HepG2 (cell line): ENCODE measurements at regions not wholly inside any gene's neighbourhood (a gene's known extent, or its start where the extent isn't known, plus 50 kb on each side); places are given as distances from the start of the nearest gene placed in this dataset.

Experiments used
- ATAC-seq: fragments of 200-7000 bp; cut with Tn5 transposase; 3 replicates; pipeline ENCODE4 v1.9.1; 2020; ENCODE audit warnings: mild to moderate bottlenecking, moderate library complexity
- BruUV-seq: library from RNA; stranded (reverse); fragments of 400-500 nt; replicated peaks from 2 replicates; lab custom pipeline; 2021; lab: Mats Ljungman, UMichigan
- CTCF ChIA-PET: fragments of 300-600 bp; formaldehyde crosslinking; extraction: SDS; loops from one replicate; lab custom pipeline; 2021; ENCODE audit warnings: low total read pairs, inconsistent platforms, low intra/inter-chr PET ratio; lab: Yijun Ruan, JAX
- POLR2A ChIA-PET: fragments of 350-600 bp; sonication (Branson Sonifier 250); formaldehyde crosslinking; loops from one replicate; lab custom pipeline; 2020; ENCODE audit warnings: antibody characterized with exemption, inconsistent platforms; lab: Yijun Ruan, JAX
- DNase-seq: peaks from one replicate; pipeline ENCODE4 v3.0.0-alpha.2; 2015; ENCODE audit warnings: low spot score
- FAIRE-seq: peaks from 3 replicates; lab custom pipeline; 2011; peaks lifted over from hg19 to GRCh38; lab: Jason Lieb, UNC
- H2AFZ ChIP-seq: one replicate; pipeline ENCODE4 v1.6.1; 2011; ENCODE audit warnings: low read length, inconsistent platforms
- H3K27ac ChIP-seq: fragments of 300-600 bp; 3 replicates; pipeline ENCODE4 v1.8.0; 2011; ENCODE audit warnings: mixed run types, mild to moderate bottlenecking, mixed read lengths, low read length, inconsistent platforms; ENCODE audit not compliant: insufficient read depth; ENCODE audit errors: extremely low read length
- H3K27me3 ChIP-seq, 2 experiments: fragments of 200-600 bp in 1 of 2; 2 replicates in 1 of 2; 3 replicates in 1 of 2; pipeline versions ENCODE4 v1.6.0 to v1.8.0; 2011; ENCODE audit warnings: low read length in 2 of 2, mild to moderate bottlenecking in 2 of 2, moderate library complexity in 2 of 2, inconsistent platforms in 1 of 2; ENCODE audit not compliant: insufficient read depth in 2 of 2, control insufficient read depth in 1 of 2
- H3K36me3 ChIP-seq, 2 experiments: fragments of 200-600 bp in 1 of 2; replicated peaks in 1 of 2; 2 replicates in 1 of 2; 3 replicates in 1 of 2; pipeline versions ENCODE4 v1.5.1 to v1.8.0; 2011; ENCODE audit warnings: low read length in 2 of 2, inconsistent platforms in 1 of 2; ENCODE audit not compliant: insufficient read depth in 2 of 2, control insufficient read depth in 1 of 2
- H3K4me1 ChIP-seq: 2 replicates; pipeline ENCODE4 v1.5.1; 2012; ENCODE audit warnings: low read length, inconsistent platforms; ENCODE audit not compliant: insufficient read depth
- H3K4me2 ChIP-seq: 2 replicates; pipeline ENCODE4 v1.6.0; 2011; ENCODE audit warnings: low read depth, low read length, inconsistent platforms
- H3K4me3 ChIP-seq, 3 experiments: fragments of 200-600 bp in 1 of 3; sonication (generic), shearing (Covaris generic) in 1 of 3; replicated peaks in 1 of 3; 2 replicates each; pipeline ENCODE4 v1.5.1; 2011 to 2016; ENCODE audit warnings: low read length in 3 of 3, inconsistent platforms in 2 of 3, low read depth in 2 of 3, mild to moderate bottlenecking in 2 of 3, control low read depth in 1 of 3, mixed read lengths in 1 of 3; ENCODE audit not compliant: insufficient read depth in 1 of 3
- H3K79me2 ChIP-seq: one replicate; pipeline ENCODE4 v1.6.1; 2011; ENCODE audit warnings: low read length, inconsistent platforms; ENCODE audit not compliant: insufficient read depth
- H3K9ac ChIP-seq: 2 replicates; pipeline ENCODE4 v1.6.0; 2011; ENCODE audit warnings: mild to moderate bottlenecking, low read depth, low read length, inconsistent platforms; ENCODE audit not compliant: insufficient read depth
- H3K9me3 ChIP-seq: 2 replicates; pipeline ENCODE4 v1.5.1; 2012; ENCODE audit warnings: mild to moderate bottlenecking, low read length
- H4K20me1 ChIP-seq: 2 replicates; pipeline ENCODE4 v1.6.0; 2011; ENCODE audit warnings: inconsistent platforms, mild to moderate bottlenecking, low read length, moderate library complexity; ENCODE audit not compliant: insufficient read depth
- ATF1 ChIP-seq: IDR thresholded peaks from 2 replicates; pipeline ENCODE4 v1.6.1; 2016; ENCODE audit warnings: mild to moderate bottlenecking, control low read depth
- CHD4 ChIP-seq: fragments of 200-600 bp; sonication (generic); IDR thresholded peaks from 2 replicates; pipeline ENCODE4 v1.7.0; 2017; ENCODE audit warnings: mild to moderate bottlenecking, low read length, borderline replicate concordance
- GATA4 ChIP-seq: sonication (generic); IDR thresholded peaks from 2 replicates; pipeline ENCODE4 v1.6.1; 2016; ENCODE audit warnings: antibody characterized with exemption, low read depth, borderline replicate concordance
- IRX3 ChIP-seq: sonication (generic); formaldehyde crosslinking; IDR thresholded peaks from 2 replicates; pipeline ENCODE4 v1.8.1; 2023; ENCODE audit warnings: mild to moderate bottlenecking, low read depth, missing genetic modification reagents, borderline replicate concordance
- MATR3 ChIP-seq: sonication (generic); formaldehyde crosslinking; IDR thresholded peaks from 2 replicates; pipeline ENCODE4 v1.4.0; 2020; ENCODE audit warnings: missing genetic modification reagents
- PAWR ChIP-seq: sonication (generic); formaldehyde crosslinking; IDR thresholded peaks from 2 replicates; pipeline ENCODE4 v1.4.0; 2020; ENCODE audit warnings: missing genetic modification reagents, mild to moderate bottlenecking, borderline replicate concordance
- POGZ ChIP-seq: sonication (generic); formaldehyde crosslinking; IDR thresholded peaks from 2 replicates; pipeline ENCODE4 v1.4.0; 2020; ENCODE audit warnings: mild to moderate bottlenecking, missing genetic modification reagents
- SOX6 ChIP-seq, 2 experiments: fragments of 450-650 bp in 1 of 2; sonication (generic) in 1 of 2; formaldehyde crosslinking in 1 of 2; IDR thresholded peaks; 2 replicates each; pipeline versions ENCODE4 v1.4.0 to v1.6.1; 2017 to 2020; ENCODE audit warnings: antibody characterized with exemption in 1 of 2, mild to moderate bottlenecking in 1 of 2, missing genetic modification reagents in 1 of 2
- ZNF124 ChIP-seq: sonication (generic); formaldehyde crosslinking; IDR thresholded peaks from 2 replicates; pipeline ENCODE4 v1.4.0; 2020; ENCODE audit warnings: missing genetic modification reagents
- ZNF264 ChIP-seq: sonication (generic); formaldehyde crosslinking; IDR thresholded peaks from 2 replicates; pipeline ENCODE4 v1.4.0; 2020; ENCODE audit warnings: missing genetic modification reagents
- ZNF44 ChIP-seq: sonication (generic); formaldehyde crosslinking; IDR thresholded peaks from 2 replicates; pipeline ENCODE4 v1.5.1; 2020; ENCODE audit warnings: mild to moderate bottlenecking, missing genetic modification reagents
- ZNF496 ChIP-seq: sonication (generic); formaldehyde crosslinking; IDR thresholded peaks from 2 replicates; pipeline ENCODE4 v1.8.1; 2023; ENCODE audit warnings: mild to moderate bottlenecking, moderate library complexity, missing genetic modification reagents; ENCODE audit not compliant: insufficient replicate concordance
- ZNF879 ChIP-seq: sonication (generic); formaldehyde crosslinking; IDR thresholded peaks from 2 replicates; pipeline ENCODE4 v1.8.1; 2023; ENCODE audit warnings: missing genetic modification reagents
- WGBS: methylation state at CpG from one replicate; pipeline ENCODE4 v1.1.6; 2017; ENCODE audit warnings: low lambda C conversion rate; 5-methylcytosine and 5-hydroxymethylcytosine counted together
- in situ Hi-C: cut with HindIII; loops from 2 replicates; pipeline ENCODE4 v1.10.0; 2017; ENCODE audit warnings: low pct_unique_long_range_greater_than_20kb; ENCODE audit not compliant: extremely low pct_ligation_motif_present
- intact Hi-C: fragments of 100-400 bp; cut with micrococcal nuclease; formaldehyde crosslinking; loops from one replicate; pipeline ENCODE4 v1.10.0; 2022; ENCODE audit not compliant: unreplicated experiment
- TF ChIP-seq, protein P1 (sequence below): sonication (generic); formaldehyde crosslinking; IDR thresholded peaks from 2 replicates; pipeline ENCODE4 v1.4.0; 2020; ENCODE audit warnings: missing genetic modification reagents
- TF ChIP-seq, protein P2 (sequence below): sonication (generic); formaldehyde crosslinking; conservative IDR thresholded peaks from 2 replicates; pipeline ENCODE4 v1.8.0; 2022; ENCODE audit warnings: mild to moderate bottlenecking, moderate library complexity, missing genetic modification reagents

DNA sequence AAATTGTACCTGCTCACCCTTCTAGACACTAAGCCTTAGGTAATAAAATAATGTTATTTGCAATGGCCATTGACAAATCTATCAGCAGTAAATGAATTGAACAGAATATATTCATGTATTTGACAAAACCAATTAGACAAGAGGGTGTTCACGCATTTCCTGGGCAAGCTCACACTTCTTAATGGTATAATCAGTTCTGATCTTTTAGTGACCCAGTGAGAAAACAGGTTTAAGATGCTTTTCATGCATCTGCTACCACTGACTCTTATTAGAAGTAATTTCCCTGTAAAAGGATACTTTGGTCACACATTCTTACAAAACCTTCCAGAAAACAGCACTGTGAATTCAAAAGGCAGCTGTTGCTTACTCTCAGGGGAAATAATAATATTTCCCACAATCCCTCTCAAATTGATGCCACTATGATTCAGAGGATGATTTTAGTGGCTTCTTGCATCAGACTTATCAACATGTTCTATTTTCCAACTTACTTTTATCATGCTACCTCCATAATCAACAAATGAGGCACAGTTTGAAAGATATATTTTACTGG is 313.9 kb upstream of the NWD2 start (continued):
- TF ChIP-seq IRX3: no peak
- no peak for TF ChIP-seq ZNF879 (CRISPR knock-in tag)
- TF ChIP-seq POGZ (CRISPR knock-in tag): no peak
- TF ChIP-seq GATA4: no peak
- no peak for TF ChIP-seq ZNF496 (CRISPR knock-in tag)
- no peak for TF ChIP-seq SOX6 (IDR thresholded peaks at IDR 0.05)
- TF ChIP-seq SOX6 (CRISPR knock-in tag; IDR thresholded peaks at IDR 0.05): no peak
- no peak for TF ChIP-seq PAWR
- TF ChIP-seq CHD4: no peak
- TF ChIP-seq, all 625 proteins: peak for 0

DNA sequence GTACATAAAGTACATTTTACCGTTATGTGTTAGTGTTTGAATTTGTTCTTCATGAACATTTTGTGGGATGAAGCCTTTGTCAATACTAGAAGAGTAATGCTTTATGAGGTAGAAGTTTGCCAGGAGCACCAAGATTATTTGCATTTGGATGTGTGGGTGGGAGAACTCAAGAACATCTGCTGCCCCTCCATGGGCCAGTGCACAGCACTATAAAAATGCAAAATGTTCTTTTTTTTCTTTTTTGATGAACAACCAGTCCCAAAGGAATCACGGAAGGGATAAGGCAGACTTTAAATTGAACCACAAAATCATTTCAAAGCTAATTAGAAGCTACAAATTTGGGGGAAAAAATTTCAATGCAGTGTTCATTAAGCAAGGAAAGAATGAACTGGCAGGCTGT is 300.3 kb upstream of the NWD2 start:
- Histone ChIP-seq H2AFZ (no peak overlapping the region), H3K79me2 (no peaks in the 10 kb centered on the region), H4K20me1 (no peaks in the 10 kb centered on the region), H3K9me3 (no peaks in the 10 kb centered on the region), H3K4me1 (no peaks in the 10 kb centered on the region), H3K27ac (no peak overlapping the region), H3K4me2 (no peak overlapping the region), H3K9ac (no peak overlapping the region), H3K27me3 (no peaks in the 10 kb centered on the region; a peak in 1 of 5 replicates), H3K4me3 (no peak overlapping the region), H3K36me3 (no peaks in the 10 kb centered on the region)
- intact Hi-C loops (no loop called here), in situ Hi-C loops (no loop called here)
- ChIA-PET CTCF (no interaction called here), POLR2A (no interaction called here)
- TF ChIP-seq ZNF44 (no peak), ZNF124 (CRISPR knock-in tag) (no peak), ZNF264 (CRISPR knock-in tag) (no peak), MATR3 (CRISPR knock-in tag) (no peak), ATF1 (no peak)
- TF ChIP-seq, protein P1, sequence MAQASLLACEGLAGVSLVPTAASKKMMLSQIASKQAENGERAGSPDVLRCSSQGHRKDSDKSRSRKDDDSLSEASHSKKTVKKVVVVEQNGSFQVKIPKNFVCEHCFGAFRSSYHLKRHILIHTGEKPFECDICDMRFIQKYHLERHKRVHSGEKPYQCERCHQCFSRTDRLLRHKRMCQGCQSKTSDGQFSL: no peak
- TF ChIP-seq, protein P2, sequence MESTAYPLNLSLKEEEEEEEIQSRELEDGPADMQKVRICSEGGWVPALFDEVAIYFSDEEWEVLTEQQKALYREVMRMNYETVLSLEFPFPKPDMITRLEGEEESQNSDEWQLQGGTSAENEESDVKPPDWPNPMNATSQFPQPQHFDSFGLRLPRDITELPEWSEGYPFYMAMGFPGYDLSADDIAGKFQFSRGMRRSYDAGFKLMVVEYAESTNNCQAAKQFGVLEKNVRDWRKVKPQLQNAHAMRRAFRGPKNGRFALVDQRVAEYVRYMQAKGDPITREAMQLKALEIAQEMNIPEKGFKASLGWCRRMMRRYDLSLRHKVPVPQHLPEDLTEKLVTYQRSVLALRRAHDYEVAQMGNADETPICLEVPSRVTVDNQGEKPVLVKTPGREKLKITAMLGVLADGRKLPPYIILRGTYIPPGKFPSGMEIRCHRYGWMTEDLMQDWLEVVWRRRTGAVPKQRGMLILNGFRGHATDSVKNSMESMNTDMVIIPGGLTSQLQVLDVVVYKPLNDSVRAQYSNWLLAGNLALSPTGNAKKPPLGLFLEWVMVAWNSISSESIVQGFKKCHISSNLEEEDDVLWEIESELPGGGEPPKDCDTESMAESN (CRISPR knock-in tag): no peak
- WGBS: 0% methylated on average over 2 of the region's 2 CpGs
- no peak for DNase-seq
- no TSS peak for BruUV-seq
- FAIRE-seq: no peak
- ATAC-seq: no peak
